ENCODE measurements at regions not wholly inside any gene's neighbourhood (a gene's known extent, or its start where the extent isn't known, plus 50 kb on each side); places are given as distances from the start of the nearest gene placed in this dataset.

- DNase-seq (ENCODE audit: low spot score): peak; percentile 43
These were observed 121.2 kb upstream of the RTL1 start for GRCh38 chr14:101024686-101025085.

GRCh38 chr14:101025131-101025530 lies 121.6 kb upstream of the RTL1 start:
- DNase-seq (ENCODE audit: low spot score): peak; percentile 60

- DNase-seq (ENCODE audit: low spot score): peak; percentile 86
These were observed 122.2 kb upstream of the RTL1 start for GRCh38 chr14:101025696-101026095.

- DNase-seq (ENCODE audit: low spot score): no peak
These were observed 122.8 kb upstream of the RTL1 start for GRCh38 chr14:101026341-101026740.

GRCh38 chr14:101027291-101027690 lies 123.8 kb upstream of the RTL1 start:
- DNase-seq (ENCODE audit: low spot score): no peak

- DNase-seq (ENCODE audit: low spot score): no peak
These were observed 124.4 kb upstream of the RTL1 start for GRCh38 chr14:101027966-101028365.

GRCh38 chr14:101028971-101029667 lies 125.6 kb upstream of the RTL1 start:
- no peak for DNase-seq (ENCODE audit: low spot score)

- no peak for DNase-seq (ENCODE audit: low spot score)
These were observed 126.3 kb upstream of the RTL1 start for GRCh38 chr14:101029668-101030290.

- DNase-seq (ENCODE audit: low spot score): no peak
These were observed 127.1 kb upstream of the RTL1 start for GRCh38 chr14:101030586-101030985.

- DNase-seq (ENCODE audit: low spot score): no peak
These were observed 127.7 kb upstream of the RTL1 start for GRCh38 chr14:101031186-101031585.

GRCh38 chr14:101031721-101032120 lies 128.2 kb upstream of the RTL1 start:
- DNase-seq (ENCODE audit: low spot score): peak; percentile 39

- no peak for DNase-seq (ENCODE audit: low spot score)
These were observed 128.9 kb upstream of the RTL1 start for GRCh38 chr14:101032433-101032832.

- DNase-seq (ENCODE audit: low spot score): peak; percentile 16
These were observed 129.5 kb upstream of the RTL1 start for GRCh38 chr14:101033006-101033405.

- DNase-seq (ENCODE audit: low spot score): peak; percentile 59
These were observed 130.1 kb upstream of the RTL1 start for GRCh38 chr14:101033446-101034165.

GRCh38 chr14:101034986-101035385 lies 131.5 kb upstream of the RTL1 start:
- DNase-seq (ENCODE audit: low spot score): peak; percentile 67

- DNase-seq (ENCODE audit: low spot score): peak; percentile 68
These were observed 132.1 kb upstream of the RTL1 start for GRCh38 chr14:101035466-101036225.

GRCh38 chr14:101037021-101037817 lies 133.7 kb upstream of the RTL1 start:
- peak; percentile 79 for DNase-seq (ENCODE audit: low spot score)

- DNase-seq (ENCODE audit: low spot score): no peak
These were observed 135.7 kb upstream of the RTL1 start for GRCh38 chr14:101039031-101039754.

- DNase-seq (ENCODE audit: low spot score): no peak
These were observed 136.2 kb upstream of the RTL1 start for GRCh38 chr14:101039755-101040138.
